Coronary artery (tissue), 2 donors: ENCODE measurements at regions not wholly inside any gene's neighbourhood (a gene's known extent, or its start where the extent isn't known, plus 50 kb on each side); places are given as distances from the start of the nearest gene placed in this dataset.

Source experiments
- DNase-seq: peaks from one replicate; pipeline ENCODE4 v3.0.0-alpha.2; 2017; ENCODE audit warnings: low spot score
- H3K27ac ChIP-seq, 2 donors: fragments of 200-600 bp; sonication (generic); one replicate each; pipeline ENCODE4 v1.5.1; 2016 to 2019
- H3K4me3 ChIP-seq: fragments of 200-600 bp; sonication (generic); 2 replicates; pipeline ENCODE4 v1.5.1; 2016; ENCODE audit warnings: mild to moderate bottlenecking, moderate library complexity
- CTCF ChIP-seq: fragments of 200-600 bp; sonication (generic); IDR thresholded peaks from one replicate; pipeline ENCODE4 v1.5.1; 2019; ENCODE audit warnings: antibody characterized with exemption

DNA sequence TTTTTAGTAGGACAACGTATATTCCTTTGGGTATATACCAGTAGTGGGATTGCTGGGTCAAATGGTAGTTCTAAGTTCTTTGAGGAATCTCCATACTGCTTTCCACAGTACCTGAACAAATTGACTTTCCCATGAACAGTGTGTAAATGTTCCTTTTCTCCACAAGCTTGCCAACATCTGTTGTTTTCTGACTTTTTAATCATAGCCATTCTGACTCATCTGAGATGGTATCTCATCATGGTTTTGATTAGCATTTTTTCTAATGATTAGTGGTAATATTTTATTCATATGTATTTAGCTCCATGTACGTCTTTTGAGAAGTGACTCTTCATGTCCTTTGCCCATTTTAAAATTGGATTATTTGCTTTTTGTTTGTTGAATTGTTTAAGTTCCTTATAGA is 58.4 kb upstream of the CERS6 start:
- Histone ChIP-seq H3K4me3 (no peak overlapping the region), H3K27ac (no peak overlapping the region)
- no peak for TF ChIP-seq CTCF
- DNase-seq: no peak

- no peak for TF ChIP-seq CTCF
- no peak overlapping the region for H3K27ac ChIP-seq
- no peak overlapping the region for H3K4me3 ChIP-seq
- no peak for DNase-seq
Measured at GRCh38 chr2:168401048-168401556, 55.0 kb upstream of the CERS6 start.

- Histone ChIP-seq H3K27ac (no peak overlapping the region), H3K4me3 (no peak overlapping the region)
- DNase-seq: no peak
- no peak for TF ChIP-seq CTCF
Measured at GRCh38 chr2:168401771-168402170, 54.3 kb upstream of the CERS6 start.

- no peak for TF ChIP-seq CTCF
- Histone ChIP-seq H3K27ac (no peak overlapping the region), H3K4me3 (no peak overlapping the region)
- DNase-seq: no peak
Measured at GRCh38 chr2:168402531-168402930, 53.5 kb upstream of the CERS6 start.

DNA sequence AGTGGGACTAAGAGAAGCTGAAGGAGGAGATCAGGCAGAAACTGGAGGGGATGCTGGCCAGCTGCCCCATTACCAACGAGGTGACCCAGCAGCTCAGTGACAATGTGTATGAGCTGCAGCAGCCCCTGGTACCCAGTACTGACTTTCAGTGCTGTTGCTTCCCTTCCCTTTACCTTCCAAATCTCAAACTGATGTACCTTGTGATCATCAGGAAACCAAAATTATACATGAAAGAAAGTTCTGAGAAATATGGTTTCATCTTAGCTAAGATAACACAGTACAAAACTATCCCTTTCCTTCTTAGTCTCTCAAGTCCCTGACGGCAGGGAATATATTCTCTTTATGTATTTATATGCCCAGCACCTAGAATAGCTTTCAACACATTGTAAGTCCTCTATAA is 52.3 kb upstream of the CERS6 start:
- DNase-seq: no peak
- no peak overlapping the region for H3K27ac ChIP-seq
- no peak for TF ChIP-seq CTCF
- H3K4me3 ChIP-seq: no peak overlapping the region

- TF ChIP-seq CTCF: no peak
- no peak for DNase-seq
- H3K4me3 ChIP-seq: no peak overlapping the region
- no peak overlapping the region for H3K27ac ChIP-seq
Measured at GRCh38 chr2:168404764-168405163, 51.3 kb upstream of the CERS6 start.
